ENCODE measurements at regions not wholly inside any gene's neighbourhood (a gene's known extent, or its start where the extent isn't known, plus 50 kb on each side); places are given as distances from the start of the nearest gene placed in this dataset.

- H3K4me3 ChIP-seq: no peak overlapping the region
- no peak for DNase-seq
- no peaks in the 10 kb centered on the region for H3K4me1 ChIP-seq
- WGBS, 2 donors: 61 to 92% methylated on average over 1 of the region's 1 CpG
- no peak for TF ChIP-seq POLR2A (IDR thresholded peaks at IDR 0.05)
- TF ChIP-seq, protein P1, sequence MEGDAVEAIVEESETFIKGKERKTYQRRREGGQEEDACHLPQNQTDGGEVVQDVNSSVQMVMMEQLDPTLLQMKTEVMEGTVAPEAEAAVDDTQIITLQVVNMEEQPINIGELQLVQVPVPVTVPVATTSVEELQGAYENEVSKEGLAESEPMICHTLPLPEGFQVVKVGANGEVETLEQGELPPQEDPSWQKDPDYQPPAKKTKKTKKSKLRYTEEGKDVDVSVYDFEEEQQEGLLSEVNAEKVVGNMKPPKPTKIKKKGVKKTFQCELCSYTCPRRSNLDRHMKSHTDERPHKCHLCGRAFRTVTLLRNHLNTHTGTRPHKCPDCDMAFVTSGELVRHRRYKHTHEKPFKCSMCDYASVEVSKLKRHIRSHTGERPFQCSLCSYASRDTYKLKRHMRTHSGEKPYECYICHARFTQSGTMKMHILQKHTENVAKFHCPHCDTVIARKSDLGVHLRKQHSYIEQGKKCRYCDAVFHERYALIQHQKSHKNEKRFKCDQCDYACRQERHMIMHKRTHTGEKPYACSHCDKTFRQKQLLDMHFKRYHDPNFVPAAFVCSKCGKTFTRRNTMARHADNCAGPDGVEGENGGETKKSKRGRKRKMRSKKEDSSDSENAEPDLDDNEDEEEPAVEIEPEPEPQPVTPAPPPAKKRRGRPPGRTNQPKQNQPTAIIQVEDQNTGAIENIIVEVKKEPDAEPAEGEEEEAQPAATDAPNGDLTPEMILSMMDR (IDR thresholded peaks at IDR 0.05): no peak
- intact Hi-C loops (cut with DNase I): no loop called here
- H3K27ac ChIP-seq: no peak overlapping the region
- no peaks in the 10 kb centered on the region for H3K36me3 ChIP-seq
- no peaks in the 10 kb centered on the region for H3K27me3 ChIP-seq
- no peaks in the 10 kb centered on the region for H3K9me3 ChIP-seq
Measured at GRCh38 chr12:60159761-60160160, 563.9 kb downstream of the SLC16A7 start.

DNA sequence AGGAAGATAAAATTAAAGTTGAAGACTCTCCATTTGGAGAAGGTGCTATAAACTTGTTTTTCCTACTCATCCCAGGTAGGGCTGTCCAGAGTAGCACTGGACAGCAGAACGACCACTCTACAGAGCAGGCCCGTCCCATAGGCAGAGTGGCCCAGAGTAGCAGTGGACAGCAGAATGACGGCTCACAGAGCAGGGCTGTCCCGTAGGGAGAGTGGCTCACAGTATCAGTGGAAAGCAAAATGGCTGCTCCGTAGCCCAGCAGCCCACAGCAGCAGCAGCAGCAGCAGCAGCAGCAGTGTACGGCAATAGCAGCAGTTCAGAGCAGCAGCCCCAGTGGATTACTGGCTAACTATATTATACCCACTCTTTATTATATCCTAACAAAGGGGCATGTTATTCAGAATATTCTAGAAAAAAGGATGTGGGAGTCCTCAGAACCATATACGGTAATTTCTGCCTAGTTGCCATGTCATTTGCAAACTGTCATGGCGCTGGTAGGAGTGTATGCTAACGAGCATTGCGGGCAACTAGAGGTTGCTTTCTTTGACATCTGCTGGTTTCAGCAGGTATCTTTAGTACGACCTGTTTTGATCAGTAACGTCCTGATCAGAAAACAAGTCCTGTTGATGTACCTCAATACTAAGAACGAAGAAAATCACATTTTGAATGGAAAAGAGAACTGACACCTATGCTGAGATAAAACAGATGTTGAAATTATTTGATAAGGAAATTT is 567.3 kb downstream of the SLC16A7 start:
- 83 to 92% methylated on average over 10 to 11 of the region's 13 CpGs for WGBS, 2 donors
- no peaks in the 10 kb centered on the region for H3K27me3 ChIP-seq
- H3K27ac ChIP-seq: no peak overlapping the region
- H3K4me3 ChIP-seq: no peak overlapping the region
- intact Hi-C loops (cut with DNase I): no loop called here
- H3K36me3 ChIP-seq: no peaks in the 10 kb centered on the region
- no peaks in the 10 kb centered on the region for H3K9me3 ChIP-seq
- no peaks in the 10 kb centered on the region for H3K4me1 ChIP-seq
- DNase-seq: no peak
- TF ChIP-seq, protein P1 (IDR thresholded peaks at IDR 0.05): no peak
- TF ChIP-seq POLR2A (IDR thresholded peaks at IDR 0.05): no peak

- no peaks in the 10 kb centered on the region for H3K4me1 ChIP-seq
- 41 to 45% methylated on average over 2 of the region's 2 CpGs for WGBS, 2 donors
- H3K4me3 ChIP-seq: no peak overlapping the region
- no peak for DNase-seq
- no peaks in the 10 kb centered on the region for H3K36me3 ChIP-seq
- no peak for TF ChIP-seq POLR2A (IDR thresholded peaks at IDR 0.05)
- TF ChIP-seq, protein P1 (IDR thresholded peaks at IDR 0.05): no peak
- no peaks in the 10 kb centered on the region for H3K9me3 ChIP-seq
- H3K27me3 ChIP-seq: no peaks in the 10 kb centered on the region
- intact Hi-C loops (cut with DNase I): no loop called here
- no peak overlapping the region for H3K27ac ChIP-seq
Measured at GRCh38 chr12:60165781-60166180, 570.0 kb downstream of the SLC16A7 start.

GRCh38 chr12:60168441-60168840 is 572.6 kb downstream of the SLC16A7 start:
- WGBS, 2 donors: 79 to 85% methylated on average over 5 of the region's 5 CpGs

GRCh38 chr12:60169904-60170303 is 574.1 kb downstream of the SLC16A7 start:
- H3K36me3 ChIP-seq: no peaks in the 10 kb centered on the region
- DNase-seq: no peak
- H3K9me3 ChIP-seq: no peaks in the 10 kb centered on the region
- no peak overlapping the region for H3K4me3 ChIP-seq
- H3K27ac ChIP-seq: no peak overlapping the region
- TF ChIP-seq, protein P1 (IDR thresholded peaks at IDR 0.05): no peak
- TF ChIP-seq POLR2A (IDR thresholded peaks at IDR 0.05): no peak
- no peaks in the 10 kb centered on the region for H3K27me3 ChIP-seq
- intact Hi-C loops (cut with DNase I): no loop called here
- WGBS, 2 donors: 85% methylated on average over 5 of the region's 5 CpGs
- no peaks in the 10 kb centered on the region for H3K4me1 ChIP-seq

More at GRCh38 chr12:60168441-60168840, 572.6 kb downstream of the SLC16A7 start:
- TF ChIP-seq POLR2A (IDR thresholded peaks at IDR 0.05): no peak
- TF ChIP-seq, protein P1 (IDR thresholded peaks at IDR 0.05): no peak
- no peaks in the 10 kb centered on the region for H3K36me3 ChIP-seq
- DNase-seq: no peak
- H3K27me3 ChIP-seq: no peaks in the 10 kb centered on the region
- H3K4me1 ChIP-seq: no peaks in the 10 kb centered on the region
- H3K27ac ChIP-seq: no peak overlapping the region
- intact Hi-C loops (cut with DNase I): no loop called here
- no peaks in the 10 kb centered on the region for H3K9me3 ChIP-seq
- no peak overlapping the region for H3K4me3 ChIP-seq
